ENCODE measurements at regions not wholly inside any gene's neighbourhood (a gene's known extent, or its start where the extent isn't known, plus 50 kb on each side); places are given as distances from the start of the nearest gene placed in this dataset.

DNA sequence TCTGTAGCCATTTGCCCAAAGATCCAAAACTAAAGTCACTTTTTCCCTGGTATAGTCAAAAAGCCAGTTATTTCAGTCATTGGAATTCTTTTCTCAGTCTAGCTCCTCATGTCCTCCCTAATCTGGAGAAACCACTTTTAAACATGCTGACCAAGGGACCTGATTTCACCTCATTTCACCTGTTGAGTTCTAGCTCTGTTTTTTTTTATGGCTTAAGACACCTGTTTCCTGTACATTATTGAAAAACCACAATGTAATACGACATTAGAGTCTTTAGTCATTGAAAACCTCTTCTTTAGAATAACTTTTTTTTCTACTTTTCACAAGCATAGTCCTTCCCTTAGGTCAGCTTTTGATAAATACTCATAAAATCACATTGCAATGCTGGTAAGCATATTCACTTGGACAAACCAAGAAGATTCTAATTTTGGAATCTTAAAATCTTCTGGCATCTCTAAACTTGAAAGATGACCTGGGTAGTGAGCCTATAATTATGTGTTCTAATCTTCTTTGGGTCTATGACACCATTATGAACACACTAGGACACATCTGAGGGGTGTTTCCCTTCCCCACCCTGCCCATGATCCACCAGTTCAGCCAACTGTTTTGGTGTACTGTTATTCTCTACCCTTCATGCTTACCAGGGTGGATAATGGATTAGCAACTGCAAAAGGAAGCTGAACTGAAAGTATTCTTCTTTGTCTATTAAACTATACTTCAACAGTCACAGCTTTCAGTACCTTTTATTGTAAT is 103.5 kb upstream of the FXR1 start:
- TF ChIP-seq EZH2phosphoT487 (IDR thresholded peaks at IDR 0.05; ENCODE audit: borderline replicate concordance, low read depth, low read length): no peak
- TF ChIP-seq, protein P1, sequence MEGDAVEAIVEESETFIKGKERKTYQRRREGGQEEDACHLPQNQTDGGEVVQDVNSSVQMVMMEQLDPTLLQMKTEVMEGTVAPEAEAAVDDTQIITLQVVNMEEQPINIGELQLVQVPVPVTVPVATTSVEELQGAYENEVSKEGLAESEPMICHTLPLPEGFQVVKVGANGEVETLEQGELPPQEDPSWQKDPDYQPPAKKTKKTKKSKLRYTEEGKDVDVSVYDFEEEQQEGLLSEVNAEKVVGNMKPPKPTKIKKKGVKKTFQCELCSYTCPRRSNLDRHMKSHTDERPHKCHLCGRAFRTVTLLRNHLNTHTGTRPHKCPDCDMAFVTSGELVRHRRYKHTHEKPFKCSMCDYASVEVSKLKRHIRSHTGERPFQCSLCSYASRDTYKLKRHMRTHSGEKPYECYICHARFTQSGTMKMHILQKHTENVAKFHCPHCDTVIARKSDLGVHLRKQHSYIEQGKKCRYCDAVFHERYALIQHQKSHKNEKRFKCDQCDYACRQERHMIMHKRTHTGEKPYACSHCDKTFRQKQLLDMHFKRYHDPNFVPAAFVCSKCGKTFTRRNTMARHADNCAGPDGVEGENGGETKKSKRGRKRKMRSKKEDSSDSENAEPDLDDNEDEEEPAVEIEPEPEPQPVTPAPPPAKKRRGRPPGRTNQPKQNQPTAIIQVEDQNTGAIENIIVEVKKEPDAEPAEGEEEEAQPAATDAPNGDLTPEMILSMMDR (conservative IDR thresholded peaks at IDR 0.05; ENCODE audit: low read length): no peak
